HG02973 (cell line): ENCODE measurements at regions not wholly inside any gene's neighbourhood (a gene's known extent, or its start where the extent isn't known, plus 50 kb on each side); places are given as distances from the start of the nearest gene placed in this dataset.

Experiments
- ATAC-seq: cut with Tn5 transposase; IDR thresholded peaks from one replicate; pipeline ENCODE4 v1.9.1; 2021; ENCODE audit warnings: moderate library complexity; ENCODE audit not compliant: unreplicated experiment

GRCh38 chr11:100635194-100635593 is 51.9 kb upstream of the ARHGAP42 start:
- no peak for ATAC-seq

GRCh38 chr11:100636536-100636935 is 50.6 kb upstream of the ARHGAP42 start:
- no peak for ATAC-seq
